ENCODE measurements at regions not wholly inside any gene's neighbourhood (a gene's known extent, or its start where the extent isn't known, plus 50 kb on each side); places are given as distances from the start of the nearest gene placed in this dataset.

DNA sequence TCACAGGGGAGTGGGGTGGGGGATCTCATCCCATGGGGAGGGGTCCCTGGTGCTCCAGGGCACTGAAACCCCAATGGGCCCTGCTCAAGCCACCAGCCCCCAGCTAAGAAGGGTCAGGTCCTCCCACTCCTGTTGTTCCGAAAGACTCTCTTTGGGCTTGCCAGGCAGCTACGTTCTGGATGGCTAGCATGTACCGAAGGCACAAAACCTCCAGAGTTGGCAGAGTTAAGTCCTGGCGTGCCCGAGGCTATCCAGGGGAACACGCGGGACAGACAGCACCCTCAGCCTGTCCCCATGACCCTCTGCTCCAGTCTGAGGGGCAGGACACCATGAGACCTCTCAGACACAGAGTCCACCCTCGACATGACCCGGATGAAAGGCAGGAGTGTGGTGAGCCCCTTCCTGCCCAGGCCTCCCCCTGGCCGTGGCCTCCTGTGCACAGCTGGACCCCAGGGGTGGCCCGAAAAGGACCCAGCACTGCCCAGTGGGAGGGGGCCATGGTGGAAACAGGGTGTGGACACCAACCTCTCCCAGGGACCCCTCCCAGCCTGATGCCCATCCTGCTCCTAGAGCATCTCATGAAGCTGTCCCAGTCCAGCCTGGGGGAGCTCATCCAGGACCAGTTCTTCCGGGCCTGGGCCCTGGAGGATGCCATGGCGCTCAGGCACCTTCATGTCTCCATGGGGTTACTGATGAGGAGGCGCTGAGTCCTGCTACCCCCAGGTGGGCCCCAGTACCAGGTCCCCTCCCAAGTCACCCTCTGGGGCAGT lies 53.0 kb upstream of the TPM4 start:
- no peaks in the 10 kb centered on the region for H3K4me1 ChIP-seq (ENCODE audit: control extremely low read depth in 1 of 4, control insufficient read depth in 4 of 4, insufficient read depth in 4 of 4, low read length in 3 of 4)
- H3K9me3 ChIP-seq (ENCODE audit: control extremely low read depth in 1 of 5, control insufficient read depth in 4 of 5, insufficient read depth in 2 of 5, low read depth in 1 of 5, low read length in 4 of 5) = no peaks in the 10 kb centered on the region
- H3K36me3 ChIP-seq (ENCODE audit: control insufficient read depth in 4 of 4, insufficient read depth in 4 of 4, low read length in 3 of 4) = no peaks in the 10 kb centered on the region
- no peak for DNase-seq
- no peak overlapping the region for H3K4me3 ChIP-seq (ENCODE audit: control insufficient read depth in 1 of 7, extremely low read depth in 1 of 7, insufficient read depth in 4 of 7, low read depth in 2 of 7, low read length in 6 of 7)
- CTCF ChIA-PET = no interaction called here
- POLR2A ChIA-PET = no interaction called here
- no peak overlapping the region for H3K27ac ChIP-seq (ENCODE audit: insufficient read depth in 1 of 2, low read depth in 1 of 2, low read length in 2 of 2, poor library complexity in 1 of 2, severe bottlenecking in 2 of 2)
- no peaks in the 10 kb centered on the region for H3K27me3 ChIP-seq (replicated peaks in 2 of 5; ENCODE audit: control insufficient read depth in 4 of 5, insufficient read depth in 5 of 5, low read length in 4 of 5)
- WGBS (ENCODE audit: insufficient coverage) = 93% methylated on average over 12 of the region's 14 CpGs

DNA sequence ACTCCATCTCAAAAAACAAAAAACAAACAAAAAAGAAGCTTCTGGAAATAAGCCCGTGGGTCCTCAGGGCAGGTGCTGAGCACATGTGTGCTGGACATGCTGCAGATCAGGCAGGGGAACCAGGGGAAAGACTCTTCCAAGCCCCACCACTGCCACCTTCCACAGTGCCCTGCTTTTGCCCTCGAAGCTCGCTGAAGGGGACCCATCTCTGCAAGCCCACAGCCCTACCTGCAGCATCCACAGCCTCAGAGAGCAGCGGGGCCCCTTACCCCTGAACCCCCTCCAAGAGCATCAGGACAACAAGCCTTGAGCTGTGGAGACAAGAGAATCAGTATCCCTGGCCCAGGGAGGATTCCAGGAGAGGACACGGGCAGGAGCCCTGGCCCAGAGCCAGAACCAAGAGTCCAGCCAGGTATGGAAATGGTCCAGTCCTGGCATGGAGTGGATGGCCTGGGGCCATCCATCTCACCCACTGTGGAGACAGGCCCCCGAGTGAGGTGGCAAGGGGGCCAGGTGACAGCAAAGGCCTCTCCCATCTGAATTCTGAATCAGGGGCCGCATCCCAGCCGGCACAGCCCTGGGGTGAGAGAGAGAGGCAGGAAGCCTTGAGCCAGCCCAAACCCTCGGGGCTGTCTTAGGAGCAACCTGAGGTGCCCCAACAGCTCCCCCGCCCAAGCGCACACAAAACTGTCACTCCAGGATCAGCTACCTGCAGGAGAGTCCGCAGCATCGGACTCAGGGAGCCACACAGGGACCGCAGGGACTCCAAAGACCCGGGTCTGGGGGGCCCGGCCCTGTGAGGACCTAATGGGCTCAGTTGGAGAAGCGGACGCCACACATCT lies 51.8 kb upstream of the TPM4 start:
- no peak overlapping the region for H3K4me3 ChIP-seq (ENCODE audit: control insufficient read depth in 1 of 7, extremely low read depth in 1 of 7, insufficient read depth in 4 of 7, low read depth in 2 of 7, low read length in 6 of 7)
- H3K27ac ChIP-seq (ENCODE audit: insufficient read depth in 1 of 2, low read depth in 1 of 2, low read length in 2 of 2, poor library complexity in 1 of 2, severe bottlenecking in 2 of 2) = no peak overlapping the region
- ChIA-PET CTCF (interaction anchor here (1.5 to 2.1 kb wide), 2 partner anchors 162 to 395 kb away, joined by 3 to 4 read pairs; no protein-coding TSS in a partner anchor), POLR2A (no interaction called here)
- H3K4me1 ChIP-seq (ENCODE audit: control extremely low read depth in 1 of 4, control insufficient read depth in 4 of 4, insufficient read depth in 4 of 4, low read length in 3 of 4) = peaks cover 0 to 4% (median under 1%) of the 10 kb centered on the region in 4 experiments
- DNase-seq = no peak
- no peaks in the 10 kb centered on the region for H3K36me3 ChIP-seq (ENCODE audit: control insufficient read depth in 4 of 4, insufficient read depth in 4 of 4, low read length in 3 of 4)
- no peaks in the 10 kb centered on the region for H3K9me3 ChIP-seq (ENCODE audit: control extremely low read depth in 1 of 5, control insufficient read depth in 4 of 5, insufficient read depth in 2 of 5, low read depth in 1 of 5, low read length in 4 of 5)
- H3K27me3 ChIP-seq (replicated peaks in 2 of 5; ENCODE audit: control insufficient read depth in 4 of 5, insufficient read depth in 5 of 5, low read length in 4 of 5) = no peaks in the 10 kb centered on the region
- 97% methylated on average over 15 of the region's 18 CpGs for WGBS (ENCODE audit: insufficient coverage)

- Histone ChIP-seq H3K4me3 (ENCODE audit: control insufficient read depth in 1 of 7, extremely low read depth in 1 of 7, insufficient read depth in 4 of 7, low read depth in 2 of 7, low read length in 6 of 7) (no peak overlapping the region), H3K27me3 (replicated peaks in 2 of 5; ENCODE audit: control insufficient read depth in 4 of 5, insufficient read depth in 5 of 5, low read length in 4 of 5) (no peaks in the 10 kb centered on the region), H3K9me3 (ENCODE audit: control extremely low read depth in 1 of 5, control insufficient read depth in 4 of 5, insufficient read depth in 2 of 5, low read depth in 1 of 5, low read length in 4 of 5) (no peaks in the 10 kb centered on the region), H3K36me3 (ENCODE audit: control insufficient read depth in 4 of 4, insufficient read depth in 4 of 4, low read length in 3 of 4) (no peaks in the 10 kb centered on the region), H3K4me1 (ENCODE audit: control extremely low read depth in 1 of 4, control insufficient read depth in 4 of 4, insufficient read depth in 4 of 4, low read length in 3 of 4) (peaks cover 0 to 6% (median 2%) of the 10 kb centered on the region in 4 experiments), H3K27ac (ENCODE audit: insufficient read depth in 1 of 2, low read depth in 1 of 2, low read length in 2 of 2, poor library complexity in 1 of 2, severe bottlenecking in 2 of 2) (no peak overlapping the region)
- ChIA-PET CTCF (interaction anchor here (1.2 to 2.1 kb wide), 4 partner anchors 24 to 396 kb away, joined by 3 to 6 read pairs (median 4); partner anchors contain the start of gene FAM32A), POLR2A (no interaction called here)
- peak; percentile 42 to 64 (median 62) for DNase-seq
- WGBS (ENCODE audit: insufficient coverage) = 67% methylated on average over 18 of the region's 20 CpGs
These were observed 50.9 kb upstream of the TPM4 start for GRCh38 chr19:16025108-16026101.

- 94% methylated on average over 19 of the region's 19 CpGs for WGBS (ENCODE audit: insufficient coverage)
- CTCF ChIA-PET = interaction anchor here (1.2 to 2.1 kb wide), 4 partner anchors 15 to 397 kb away, joined by 4 to 7 read pairs (median 5); partner anchors contain the start of gene FAM32A
These were observed 50.2 kb upstream of the TPM4 start for GRCh38 chr19:16026131-16026530.

More at GRCh38 chr19:16026131-16026530, 50.2 kb upstream of the TPM4 start:
- no peaks in the 10 kb centered on the region for H3K27me3 ChIP-seq (replicated peaks in 2 of 5; ENCODE audit: control insufficient read depth in 4 of 5, insufficient read depth in 5 of 5, low read length in 4 of 5)
- no peaks in the 10 kb centered on the region for H3K36me3 ChIP-seq (ENCODE audit: control insufficient read depth in 4 of 4, insufficient read depth in 4 of 4, low read length in 3 of 4)
- no peak overlapping the region for H3K27ac ChIP-seq (ENCODE audit: insufficient read depth in 1 of 2, low read depth in 1 of 2, low read length in 2 of 2, poor library complexity in 1 of 2, severe bottlenecking in 2 of 2)
- H3K4me1 ChIP-seq (ENCODE audit: control extremely low read depth in 1 of 4, control insufficient read depth in 4 of 4, insufficient read depth in 4 of 4, low read length in 3 of 4) = peaks cover 0 to 6% (median 2%) of the 10 kb centered on the region in 4 experiments
- POLR2A ChIA-PET = no interaction called here
- no peaks in the 10 kb centered on the region for H3K9me3 ChIP-seq (ENCODE audit: control extremely low read depth in 1 of 5, control insufficient read depth in 4 of 5, insufficient read depth in 2 of 5, low read depth in 1 of 5, low read length in 4 of 5)
- H3K4me3 ChIP-seq (ENCODE audit: control insufficient read depth in 1 of 7, extremely low read depth in 1 of 7, insufficient read depth in 4 of 7, low read depth in 2 of 7, low read length in 6 of 7) = no peak overlapping the region
- DNase-seq = no peak

Measured in common myeloid progenitor, CD34-positive (primary cell).